ENCODE measurements at regions not wholly inside any gene's neighbourhood (a gene's known extent, or its start where the extent isn't known, plus 50 kb on each side); places are given as distances from the start of the nearest gene placed in this dataset.

- no peak for DNase-seq (ENCODE audit: low spot score)
Observed at GRCh38 chr10:1874533-1874932, 137.2 kb upstream of the ADARB2 start.

DNA sequence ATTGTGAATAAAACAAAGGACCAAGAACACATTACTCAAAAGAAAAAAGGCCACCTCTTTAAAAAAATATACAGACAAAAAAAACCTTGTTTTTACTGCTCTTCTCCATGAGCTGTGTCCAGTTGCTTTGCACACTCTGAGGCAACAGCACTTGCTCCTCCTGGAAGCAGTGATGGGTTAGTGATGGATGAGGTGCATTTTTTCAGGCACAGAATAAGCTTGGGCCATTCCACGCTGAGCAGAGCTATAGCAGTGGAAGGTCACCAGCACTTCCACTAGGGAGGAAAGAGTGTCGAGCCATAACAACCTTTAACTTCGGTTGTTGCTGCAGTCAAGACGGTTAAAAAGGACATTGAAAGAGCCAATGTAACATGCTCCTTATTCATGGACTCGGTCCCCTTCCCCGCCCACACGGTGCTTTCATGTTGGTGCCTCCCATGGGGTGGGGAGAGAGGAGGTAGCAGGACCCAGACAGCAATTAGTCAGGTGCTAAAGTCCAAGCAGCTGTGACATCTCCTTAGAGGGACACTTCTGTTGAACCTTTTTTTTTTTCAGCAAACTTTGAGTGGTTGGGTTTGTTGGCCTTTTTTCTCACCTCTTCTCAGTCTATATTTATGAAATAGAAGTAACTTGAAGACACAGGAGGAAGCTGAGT lies 136.5 kb upstream of the ADARB2 start:
- peak; percentile 20 for DNase-seq (ENCODE audit: low spot score)

DNA sequence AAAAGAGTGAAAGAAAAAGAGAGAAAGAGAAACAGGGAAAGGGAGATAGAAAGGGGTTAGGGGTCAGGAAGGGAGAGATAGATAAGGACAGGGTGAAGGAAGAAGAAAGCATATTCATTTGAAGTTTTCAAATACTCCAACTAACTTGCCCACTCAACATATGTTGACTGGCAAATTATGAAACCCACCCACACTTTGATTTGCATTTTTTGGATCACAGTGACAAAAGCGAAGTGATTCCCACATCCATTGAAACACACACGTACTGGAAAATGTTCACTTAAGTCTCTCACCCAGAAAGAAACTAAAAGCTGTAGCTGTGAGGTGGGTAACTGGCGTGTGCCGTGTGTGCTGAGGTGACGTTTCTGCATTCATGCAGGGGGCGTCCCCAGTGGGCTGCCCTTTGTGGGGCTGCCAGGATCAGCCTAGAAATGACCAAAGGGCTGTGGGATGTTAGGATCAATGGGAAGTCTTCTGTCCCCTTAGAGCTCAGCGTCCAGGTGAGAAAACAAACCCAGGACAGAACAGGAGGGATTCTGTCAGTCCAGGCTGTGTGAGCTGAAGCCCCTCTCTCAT lies 134.9 kb upstream of the ADARB2 start:
- DNase-seq (ENCODE audit: low spot score), result no peak

GRCh38 chr10:1870491-1870890 lies 133.2 kb upstream of the ADARB2 start:
- no peak for DNase-seq (ENCODE audit: low spot score)

DNA sequence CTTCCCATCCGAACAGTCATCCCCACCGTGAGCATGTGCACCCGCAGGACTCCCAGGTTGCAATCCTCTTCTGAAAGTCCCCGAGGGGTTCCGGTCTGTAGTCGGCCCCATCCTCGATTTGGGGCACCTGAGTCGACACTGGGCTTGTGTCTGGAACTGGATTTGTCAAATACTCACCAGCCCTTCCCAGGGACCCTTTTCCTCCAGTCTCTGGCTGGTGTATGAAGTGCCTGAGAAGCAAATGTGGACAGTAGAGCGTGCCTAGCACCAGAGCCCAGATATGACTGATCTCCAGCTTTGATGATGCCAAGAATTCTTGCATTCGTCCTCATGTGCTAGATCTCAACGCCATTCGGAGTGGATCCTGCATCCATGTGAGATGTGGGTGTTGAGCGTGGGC lies 132.5 kb upstream of the ADARB2 start:
- no peak for DNase-seq (ENCODE audit: low spot score)

- no peak for DNase-seq (ENCODE audit: low spot score)
Observed at GRCh38 chr10:1860351-1860750, 123.0 kb upstream of the ADARB2 start.

DNA sequence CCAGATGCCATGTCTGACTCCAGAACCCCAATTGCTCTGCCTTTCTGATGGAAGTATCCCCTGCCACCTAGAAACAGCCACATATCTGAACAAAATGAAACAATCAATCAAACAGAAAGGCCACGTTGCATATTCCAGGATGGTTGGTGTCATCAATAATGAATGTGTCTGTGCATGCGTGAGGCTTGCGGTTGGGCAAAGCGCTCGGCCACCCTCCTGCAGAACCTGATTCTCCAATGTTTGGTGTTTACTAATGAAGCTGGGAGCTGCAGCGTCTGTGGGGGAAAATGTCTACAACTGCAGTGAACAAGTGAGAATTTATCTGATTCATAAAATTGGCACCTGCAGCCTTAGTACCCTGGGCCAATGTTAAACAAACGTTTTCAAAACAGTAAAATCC lies 121.2 kb upstream of the ADARB2 start:
- DNase-seq (ENCODE audit: low spot score), result no peak

DNA sequence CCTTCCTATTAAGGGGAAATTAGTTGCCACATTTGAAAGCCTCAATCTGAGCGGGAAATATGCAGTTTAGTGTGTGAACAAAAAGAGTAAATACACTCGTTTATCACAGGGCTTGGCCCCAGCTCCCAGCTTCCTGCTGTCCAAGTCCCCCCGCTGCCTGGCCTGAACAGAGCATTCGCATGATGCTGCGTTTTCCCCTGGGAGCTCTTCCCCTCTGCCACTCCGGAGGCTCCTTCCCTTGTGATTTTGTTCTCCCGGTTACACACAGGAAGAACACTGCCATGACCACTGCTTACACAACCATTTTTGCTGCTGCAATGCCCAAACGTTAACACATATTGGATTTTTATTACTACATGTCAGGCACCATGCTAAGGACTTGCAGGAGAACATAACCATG lies 120.7 kb upstream of the ADARB2 start:
- no peak for DNase-seq (ENCODE audit: low spot score)

DNA sequence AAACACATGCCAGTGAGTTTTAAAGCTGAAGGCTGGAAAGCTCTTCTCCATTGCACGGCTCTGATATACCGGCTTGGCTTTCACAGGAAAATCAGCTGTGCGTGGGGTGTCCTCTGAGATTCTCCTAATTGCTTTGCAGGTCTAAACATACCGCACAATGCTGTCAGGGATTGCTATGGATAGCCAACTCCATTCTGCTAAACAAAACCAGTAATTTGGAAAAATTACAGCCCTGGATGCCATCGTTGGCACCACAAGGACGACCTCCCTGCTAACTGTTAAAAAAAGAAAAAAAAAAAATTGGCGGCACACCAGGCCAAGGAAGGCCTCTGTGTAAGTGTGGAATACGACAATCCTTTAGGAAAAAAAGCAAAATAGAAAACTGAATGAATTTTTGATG lies 118.6 kb upstream of the ADARB2 start:
- DNase-seq (ENCODE audit: low spot score), result no peak

DNA sequence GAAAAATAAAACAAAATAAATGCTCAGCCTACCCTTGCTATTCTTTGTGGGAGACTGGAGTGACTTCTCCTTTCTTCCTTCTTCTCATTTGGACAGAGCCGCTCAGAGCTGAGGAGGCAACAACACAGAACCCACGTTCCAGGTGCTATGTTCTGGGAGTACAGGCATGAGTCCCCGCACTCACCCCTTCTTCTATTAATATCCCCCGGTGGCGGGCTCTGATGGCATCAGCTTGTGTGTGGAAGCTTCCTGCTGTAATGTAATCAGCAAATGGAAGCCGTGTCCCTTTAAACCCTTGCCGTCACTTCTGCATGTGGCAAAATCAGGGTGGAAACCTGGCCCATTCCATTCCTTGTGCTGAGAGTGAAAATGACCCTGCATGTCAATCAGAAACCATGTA lies 116.9 kb upstream of the ADARB2 start:
- no peak for DNase-seq (ENCODE audit: low spot score)

DNA sequence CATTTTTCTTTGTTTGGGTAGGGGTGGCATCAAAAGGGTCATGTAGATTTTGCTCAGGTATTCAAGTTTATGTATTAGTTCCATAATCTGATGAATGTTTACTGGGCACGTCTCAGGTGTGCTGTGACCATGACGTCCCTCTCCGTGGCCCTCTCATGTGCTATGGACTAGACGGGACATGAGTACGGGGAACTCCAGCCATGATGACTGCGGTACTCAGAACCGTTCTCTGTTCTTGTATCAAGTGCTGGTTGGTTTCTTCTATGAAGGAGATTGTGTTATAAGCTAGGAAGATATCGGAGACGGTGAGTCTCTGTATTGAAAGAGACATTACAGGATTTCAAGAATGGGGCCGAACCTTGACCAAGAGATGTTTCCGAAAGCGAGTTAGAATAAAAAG lies 116.5 kb upstream of the ADARB2 start:
- DNase-seq (ENCODE audit: low spot score), result no peak

GRCh38 chr10:1852841-1853240 lies 115.5 kb upstream of the ADARB2 start:
- no peak for DNase-seq (ENCODE audit: low spot score)

GRCh38 chr10:1851762-1852161 lies 114.4 kb upstream of the ADARB2 start:
- DNase-seq (ENCODE audit: low spot score), result no peak

DNA sequence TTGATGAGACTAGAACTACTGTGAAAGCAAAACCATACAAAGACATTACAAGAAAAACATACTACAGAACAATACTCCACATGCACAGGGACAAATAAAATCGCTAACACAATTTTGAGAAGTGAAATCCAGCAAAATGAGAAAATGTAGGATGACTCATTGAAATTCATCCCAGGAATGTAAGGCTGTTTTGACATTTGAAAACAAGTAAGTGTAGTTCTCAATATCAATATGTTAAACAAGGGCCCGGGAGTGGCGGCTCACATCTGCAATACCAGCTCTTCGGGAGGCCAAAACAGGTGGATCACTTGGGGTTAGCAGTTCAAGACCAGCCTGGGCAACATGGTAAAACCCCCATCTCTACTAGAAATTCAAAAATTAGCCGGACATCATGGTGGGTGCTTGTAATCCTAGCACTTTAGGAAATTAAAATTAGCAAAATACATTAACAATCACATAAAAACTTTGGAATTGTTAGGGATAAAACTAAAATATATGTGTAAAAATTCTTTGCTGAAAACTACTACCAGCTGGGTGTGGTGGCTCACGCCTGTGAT lies 113.7 kb upstream of the ADARB2 start:
- no peak for DNase-seq (ENCODE audit: low spot score)

DNA sequence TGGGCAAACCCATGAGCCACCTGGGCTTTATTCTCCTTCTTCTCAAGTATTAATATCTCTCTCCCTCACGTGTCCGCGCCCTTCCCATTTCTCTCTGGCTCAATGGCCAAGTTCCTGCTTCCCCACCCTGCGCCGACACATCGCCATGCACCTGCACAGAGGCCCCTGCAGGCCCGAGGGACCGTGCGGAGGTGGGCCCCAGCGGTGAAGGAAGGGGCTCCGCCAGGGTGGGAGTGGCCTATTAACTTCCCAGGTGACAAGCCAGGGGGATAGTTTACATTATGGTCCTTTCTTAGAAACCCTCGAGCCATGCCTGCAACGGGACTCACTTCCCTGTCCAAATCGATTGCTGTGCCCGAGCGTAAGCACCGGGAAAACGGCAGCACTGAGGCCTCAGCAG lies 110.0 kb upstream of the ADARB2 start:
- DNase-seq (ENCODE audit: low spot score), result no peak

GRCh38 chr10:1846032-1846431 lies 108.7 kb upstream of the ADARB2 start:
- no peak for DNase-seq (ENCODE audit: low spot score)

GRCh38 chr10:1841759-1842158 lies 104.4 kb upstream of the ADARB2 start:
- DNase-seq (ENCODE audit: low spot score), result no peak

DNA sequence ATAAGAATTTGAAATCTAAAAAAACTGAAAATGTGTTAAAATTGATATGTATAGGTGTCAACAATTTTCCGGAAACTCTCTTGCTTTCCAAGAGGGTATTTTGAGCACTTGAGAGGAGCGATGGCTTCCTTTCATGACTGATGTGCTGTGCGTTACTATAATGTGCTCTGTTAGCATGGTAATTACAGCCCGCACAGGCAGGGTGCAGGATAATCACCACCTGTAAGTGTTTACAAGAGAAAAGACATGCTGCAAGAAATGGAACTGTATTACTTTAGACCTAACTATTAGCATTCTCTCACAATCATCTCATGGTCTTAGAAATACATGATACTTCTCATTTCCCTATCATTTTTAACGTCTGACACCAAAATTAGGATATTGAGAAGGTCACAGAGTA lies 92.4 kb upstream of the ADARB2 start:
- no peak for DNase-seq (ENCODE audit: low spot score)

- no peak for DNase-seq (ENCODE audit: low spot score)
Observed at GRCh38 chr10:1824928-1825327, 87.6 kb upstream of the ADARB2 start.

DNA sequence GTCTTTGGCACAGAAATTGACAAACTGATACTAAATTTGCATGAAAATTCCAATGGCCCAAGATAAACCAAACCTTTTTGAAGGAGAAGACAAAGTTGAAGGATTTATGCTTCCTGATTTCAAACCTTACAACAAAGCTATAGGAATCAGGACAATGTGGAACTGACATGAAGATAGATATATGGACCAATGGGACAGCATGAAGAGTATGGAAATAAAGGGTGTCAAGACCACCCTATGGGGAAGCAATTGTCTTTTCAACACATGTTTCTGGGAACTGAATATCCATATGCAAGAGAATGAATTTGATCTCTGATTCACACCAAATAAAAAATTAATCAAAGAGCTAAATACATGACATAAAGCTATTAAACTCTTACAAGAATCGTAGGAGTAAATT lies 77.2 kb upstream of the ADARB2 start:
- DNase-seq (ENCODE audit: low spot score), result no peak

DNA sequence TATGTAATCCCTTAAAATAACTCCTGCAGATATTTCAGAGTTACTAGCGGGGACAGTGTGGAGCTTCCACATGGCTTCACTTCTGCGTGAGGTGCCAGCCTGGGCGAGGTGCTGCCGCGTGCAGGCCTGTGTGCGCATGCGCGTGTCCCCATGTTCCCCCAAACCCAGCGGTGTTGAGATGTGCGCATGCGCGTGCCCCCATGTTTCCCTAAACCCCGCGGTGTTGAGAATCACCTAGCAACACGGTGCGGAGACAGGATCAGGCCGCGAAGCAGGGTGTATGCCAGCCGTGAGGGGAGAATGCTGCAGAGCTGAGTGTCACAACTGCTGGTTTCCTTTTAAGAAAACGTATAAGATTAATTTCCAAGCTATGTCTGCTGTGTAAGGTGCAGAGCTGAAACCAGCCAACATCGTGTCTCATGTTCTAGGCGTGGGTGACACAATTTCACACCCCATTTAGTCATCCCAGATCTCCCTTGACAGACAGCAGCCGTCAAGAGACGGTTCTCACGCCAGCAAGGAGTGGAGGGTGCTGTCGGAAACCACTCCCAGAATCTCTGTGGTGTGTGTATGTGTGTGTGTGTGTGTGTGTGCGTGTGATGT lies 71.9 kb upstream of the ADARB2 start:
- DNase-seq (ENCODE audit: low spot score), result no peak

DNA sequence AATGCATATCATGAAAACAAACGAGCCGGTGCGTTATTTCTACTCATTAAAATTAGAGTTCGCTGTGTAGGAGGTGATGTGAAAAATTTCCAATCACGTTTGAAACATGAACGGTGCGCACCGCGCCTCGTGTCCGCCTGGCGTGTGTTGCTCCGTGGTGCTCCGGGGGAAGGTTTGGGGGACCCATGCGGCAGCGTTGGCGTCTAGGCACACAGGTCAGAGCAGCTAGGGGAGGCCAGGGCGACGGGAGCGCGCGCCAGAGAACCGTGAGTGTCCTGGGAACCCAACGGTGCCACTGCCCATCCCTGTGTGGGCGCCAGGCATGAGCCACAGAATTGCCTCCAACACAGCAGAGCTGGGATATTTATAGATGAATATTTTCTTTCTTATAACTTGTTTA lies 70.6 kb upstream of the ADARB2 start:
- DNase-seq (ENCODE audit: low spot score), result no peak

DNA sequence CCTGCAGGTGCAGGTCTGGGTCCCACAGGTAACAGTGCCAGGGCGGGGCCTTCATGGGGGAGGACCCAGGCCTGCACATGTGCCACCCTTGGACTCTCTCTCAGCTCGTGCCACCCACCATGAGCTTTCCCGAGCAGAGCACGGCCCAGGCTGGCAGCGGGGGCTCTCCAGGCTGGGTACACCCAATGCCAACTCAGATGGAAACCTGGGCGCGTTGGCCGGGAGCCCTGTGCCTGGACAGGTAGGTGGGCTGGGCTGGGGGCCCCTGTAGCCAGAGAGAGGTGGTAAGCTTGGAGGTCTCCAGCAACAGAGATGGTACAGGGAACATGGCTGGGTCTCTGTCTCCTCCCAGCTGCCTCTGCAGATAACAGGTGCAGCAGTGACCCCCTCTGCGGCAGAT lies 69.9 kb upstream of the ADARB2 start:
- DNase-seq (ENCODE audit: low spot score), result no peak

DNA sequence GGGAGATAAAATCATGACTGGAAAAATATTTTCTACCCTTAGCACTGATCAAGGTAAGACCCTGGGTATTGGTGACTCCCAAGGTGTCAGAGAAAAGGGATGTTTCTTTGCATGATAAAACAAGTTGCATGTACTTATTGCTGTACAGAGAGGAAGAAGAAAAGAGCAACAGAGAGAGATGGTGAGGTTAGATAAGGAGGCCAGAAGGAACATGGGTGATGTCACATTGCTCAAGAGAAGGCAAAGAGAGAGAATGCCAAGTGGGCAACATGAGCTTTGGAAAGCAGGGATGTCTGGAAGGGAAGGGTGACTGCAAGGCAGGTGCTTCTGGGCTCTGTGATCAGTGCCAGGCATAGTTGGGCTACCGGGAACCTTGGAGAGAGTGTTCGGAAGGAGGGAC lies 65.1 kb upstream of the ADARB2 start:
- no peak for DNase-seq (ENCODE audit: low spot score)
